Activated CD8-positive, alpha-beta T cell treated with anti-CD3 and anti-CD28 coated beads for 36 hours (primary cell): ENCODE measurements at regions not wholly inside any gene's neighbourhood (a gene's known extent, or its start where the extent isn't known, plus 50 kb on each side); places are given as distances from the start of the nearest gene placed in this dataset.

Experiments used
- ATAC-seq: fragments of 200-7000 bp; cut with Tn5 transposase; one replicate; pipeline ENCODE4 v1.10.0; 2021; ENCODE audit warnings: mild to moderate bottlenecking, moderate library complexity
- CTCF ChIA-PET: fragments of 350-600 bp; sonication (Branson Sonifier 250); formaldehyde crosslinking; loops from one replicate; lab custom pipeline; 2021; ENCODE audit warnings: antibody characterized with exemption; lab: Charles Lee
- POLR2A ChIA-PET: fragments of 350-600 bp; sonication (Branson Sonifier 250); formaldehyde crosslinking; loops from one replicate; lab custom pipeline; 2021; ENCODE audit warnings: antibody characterized with exemption; lab: Charles Lee
- DNase-seq: peaks from one replicate; pipeline ENCODE4 v3.0.0-alpha.2; 2020
- H3K27ac Mint-ChIP-seq: one replicate; pipeline ENCODE4 v1.8.0; 2021; ENCODE audit warnings: mild to moderate bottlenecking, mixed read lengths
- H3K27me3 Mint-ChIP-seq: one replicate; pipeline ENCODE4 v1.8.0; 2021; ENCODE audit warnings: mixed read lengths
- H3K36me3 Mint-ChIP-seq: one replicate; pipeline ENCODE4 v1.8.0; 2021; ENCODE audit warnings: low read depth, mixed read lengths
- H3K4me1 Mint-ChIP-seq: one replicate; pipeline ENCODE4 v1.8.0; 2021; ENCODE audit warnings: low read depth, mixed read lengths
- H3K4me3 Mint-ChIP-seq: one replicate; pipeline ENCODE4 v1.8.0; 2021; ENCODE audit warnings: mild to moderate bottlenecking, moderate library complexity, mixed read lengths
- H3K9me3 Mint-ChIP-seq: one replicate; pipeline ENCODE4 v1.8.0; 2021; ENCODE audit warnings: mixed read lengths
- CTCF ChIP-seq: fragments of 200-600 bp; IDR thresholded peaks from one replicate; pipeline ENCODE4 v1.8.0; 2022; ENCODE audit warnings: antibody characterized with exemption, mild to moderate bottlenecking
- intact Hi-C: fragments of 100-400 bp; cut with micrococcal nuclease; formaldehyde crosslinking; loops from one replicate; pipeline ENCODE4 v1.10.0; 2022

GRCh38 chr16:17949141-17949981 lies 387.2 kb downstream of the NPIPA8 start:
- no peak for TF ChIP-seq CTCF
- Mint-ChIP-seq H3K36me3 (no peaks in the 10 kb centered on the region), H3K9me3 (no peaks in the 10 kb centered on the region), H3K4me3 (no peak overlapping the region), H3K4me1 (no peaks in the 10 kb centered on the region), H3K27me3 (peaks cover 40% of the 10 kb centered on the region), H3K27ac (no peak overlapping the region)
- DNase-seq (no peak), ATAC-seq (no peak)
- intact Hi-C loops = no loop called here
- ChIA-PET POLR2A (no interaction called here), CTCF (interaction anchor here (1.2 kb wide), 1 partner anchor 28 kb away, joined by 5 read pairs; no protein-coding TSS in a partner anchor)

GRCh38 chr16:17947637-17948036 lies 388.9 kb downstream of the NPIPA8 start:
- peaks cover 39% of the 10 kb centered on the region for H3K27me3 Mint-ChIP-seq
- no peak overlapping the region for H3K4me3 Mint-ChIP-seq
- no peak for ATAC-seq
- H3K36me3 Mint-ChIP-seq = no peaks in the 10 kb centered on the region
- ChIA-PET CTCF (no interaction called here), POLR2A (no interaction called here)
- no peak for DNase-seq
- H3K27ac Mint-ChIP-seq = no peak overlapping the region
- TF ChIP-seq CTCF = no peak
- intact Hi-C loops = no loop called here
- H3K9me3 Mint-ChIP-seq = no peaks in the 10 kb centered on the region
- H3K4me1 Mint-ChIP-seq = no peaks in the 10 kb centered on the region

- peaks cover 38% of the 10 kb centered on the region for H3K27me3 Mint-ChIP-seq
- H3K4me3 Mint-ChIP-seq = no peak overlapping the region
- TF ChIP-seq CTCF = no peak
- ChIA-PET POLR2A (no interaction called here), CTCF (no interaction called here)
- no peaks in the 10 kb centered on the region for H3K9me3 Mint-ChIP-seq
- no peak overlapping the region for H3K27ac Mint-ChIP-seq
- intact Hi-C loops = no loop called here
- no peaks in the 10 kb centered on the region for H3K36me3 Mint-ChIP-seq
- no peak for DNase-seq
- no peaks in the 10 kb centered on the region for H3K4me1 Mint-ChIP-seq
- no peak for ATAC-seq
These were observed 389.4 kb downstream of the NPIPA8 start for GRCh38 chr16:17947165-17947564.

GRCh38 chr16:17945080-17945601 lies 391.4 kb downstream of the NPIPA8 start:
- H3K36me3 Mint-ChIP-seq = no peaks in the 10 kb centered on the region

More at GRCh38 chr16:17945080-17945601, 391.4 kb downstream of the NPIPA8 start:
- no peak for ATAC-seq
- no peak for DNase-seq
- H3K27ac Mint-ChIP-seq = no peak overlapping the region
- CTCF ChIA-PET = interaction anchor here (1.2 kb wide), 1 partner anchor 23 kb away, joined by 3 read pairs; no protein-coding TSS in a partner anchor
- no peaks in the 10 kb centered on the region for H3K9me3 Mint-ChIP-seq
- peaks cover 27% of the 10 kb centered on the region for H3K27me3 Mint-ChIP-seq
- intact Hi-C loops = no loop called here
- no peak for TF ChIP-seq CTCF
- POLR2A ChIA-PET = no interaction called here
- no peak overlapping the region for H3K4me3 Mint-ChIP-seq
- H3K4me1 Mint-ChIP-seq = no peaks in the 10 kb centered on the region
